ENCODE measurements at regions not wholly inside any gene's neighbourhood (a gene's known extent, or its start where the extent isn't known, plus 50 kb on each side); places are given as distances from the start of the nearest gene placed in this dataset.
"Not testable (repeated sequence)": the region's sequence is repeated elsewhere in the genome, so short reads cannot be mapped to it uniquely, and the experiment has no call there.

DNA sequence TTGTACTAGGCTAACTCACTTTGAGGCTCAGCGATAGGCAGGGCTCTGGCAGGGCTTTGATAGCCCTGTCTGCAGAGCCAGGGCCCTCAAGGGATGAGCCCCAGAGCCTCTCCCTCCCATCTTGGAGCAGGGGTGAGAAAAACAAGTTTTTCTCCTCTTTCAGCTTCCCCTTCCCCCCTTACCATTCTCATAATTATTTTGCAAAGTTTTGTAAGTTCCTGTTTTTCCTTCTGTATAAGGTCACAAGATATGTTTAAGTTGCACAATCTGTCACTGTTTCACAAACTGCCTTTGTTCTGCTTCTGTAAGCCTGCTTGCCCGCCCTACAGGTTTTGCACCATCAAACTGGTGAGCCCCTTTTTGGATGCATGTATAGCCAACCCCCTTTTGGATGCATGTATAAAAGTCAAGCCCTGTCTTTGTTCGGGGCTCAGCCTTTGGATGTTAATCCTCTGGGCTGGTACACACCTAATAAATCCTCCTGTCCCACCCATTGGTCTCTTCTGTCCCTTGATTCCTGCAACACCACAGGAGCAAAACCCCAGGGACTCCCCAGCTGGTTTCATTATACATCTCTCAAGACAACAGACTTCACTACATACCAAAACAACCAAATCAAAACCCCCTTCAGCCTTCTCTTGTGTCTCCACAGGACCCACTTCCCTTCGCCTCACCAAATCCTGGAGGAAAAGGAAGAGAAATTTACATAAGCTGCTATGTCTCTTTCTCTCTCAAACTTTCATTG lies 52.5 kb upstream of the RESF1 start:
- Histone ChIP-seq H3K4me3 (ENCODE audit: control insufficient read depth in 1 of 7, extremely low read depth in 1 of 7, insufficient read depth in 4 of 7, low read depth in 2 of 7, low read length in 6 of 7) (no peak overlapping the region), H3K27me3 (replicated peaks in 2 of 5; ENCODE audit: control insufficient read depth in 4 of 5, insufficient read depth in 5 of 5, low read length in 4 of 5) (no peaks in the 10 kb centered on the region), H3K4me1 (ENCODE audit: control extremely low read depth in 1 of 4, control insufficient read depth in 4 of 4, insufficient read depth in 4 of 4, low read length in 3 of 4) (peaks cover 0 to 14% (median 0%) of the 10 kb centered on the region in 4 experiments), H3K36me3 (ENCODE audit: control insufficient read depth in 4 of 4, insufficient read depth in 4 of 4, low read length in 3 of 4) (no peaks in the 10 kb centered on the region), H3K9me3 (ENCODE audit: control extremely low read depth in 1 of 5, control insufficient read depth in 4 of 5, insufficient read depth in 2 of 5, low read depth in 1 of 5, low read length in 4 of 5) (peaks cover 8 to 46% (median 15%) of the 10 kb centered on the region in 5 experiments), H3K27ac (ENCODE audit: insufficient read depth in 1 of 2, low read depth in 1 of 2, low read length in 2 of 2, poor library complexity in 1 of 2, severe bottlenecking in 2 of 2) (no peak overlapping the region)
- 85% methylated on average over 4 of the region's 4 CpGs for WGBS (ENCODE audit: insufficient coverage)
- CTCF ChIA-PET: no interaction called here
- peak in 2 of 3 donors; percentile 57 to 72 for DNase-seq
- POLR2A ChIA-PET: no interaction called here

DNA sequence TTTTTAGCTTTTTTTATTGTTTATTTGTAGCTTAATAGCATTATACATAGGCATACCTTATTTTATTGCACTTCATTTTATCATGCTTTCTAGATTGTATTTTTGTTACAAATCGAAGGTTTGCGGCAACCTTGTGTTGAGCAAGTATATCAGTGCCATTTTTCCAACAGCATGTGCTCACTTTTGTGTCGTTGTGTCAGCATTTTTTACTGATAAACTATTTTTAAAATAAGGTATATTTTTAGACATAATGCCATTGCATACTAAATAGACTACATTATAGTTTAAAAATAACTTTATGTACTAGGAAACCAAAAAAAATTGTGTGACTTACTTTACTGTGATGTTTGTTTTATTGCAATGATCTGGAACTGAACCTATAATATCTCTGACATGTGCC lies 56.2 kb upstream of the RESF1 start:
- peaks cover 5 to 50% (median 9%) of the 10 kb centered on the region in 5 experiments for H3K9me3 ChIP-seq (ENCODE audit: control extremely low read depth in 1 of 5, control insufficient read depth in 4 of 5, insufficient read depth in 2 of 5, low read depth in 1 of 5, low read length in 4 of 5)
- H3K36me3 ChIP-seq (ENCODE audit: control insufficient read depth in 4 of 4, insufficient read depth in 4 of 4, low read length in 3 of 4): no peaks in the 10 kb centered on the region
- peaks cover 0 to 21% (median 0%) of the 10 kb centered on the region in 4 experiments for H3K4me1 ChIP-seq (ENCODE audit: control extremely low read depth in 1 of 4, control insufficient read depth in 4 of 4, insufficient read depth in 4 of 4, low read length in 3 of 4)
- no peak overlapping the region for H3K4me3 ChIP-seq (ENCODE audit: control insufficient read depth in 1 of 7, extremely low read depth in 1 of 7, insufficient read depth in 4 of 7, low read depth in 2 of 7, low read length in 6 of 7)
- CTCF ChIA-PET: interaction anchor here (0.6 kb wide), 1 partner anchor 500 kb away, joined by 4 read pairs; no protein-coding TSS in a partner anchor
- H3K27ac ChIP-seq (ENCODE audit: insufficient read depth in 1 of 2, low read depth in 1 of 2, low read length in 2 of 2, poor library complexity in 1 of 2, severe bottlenecking in 2 of 2): no peak overlapping the region
- POLR2A ChIA-PET: no interaction called here
- DNase-seq: no peak
- no peaks in the 10 kb centered on the region for H3K27me3 ChIP-seq (replicated peaks in 2 of 5; ENCODE audit: control insufficient read depth in 4 of 5, insufficient read depth in 5 of 5, low read length in 4 of 5)
- WGBS (ENCODE audit: insufficient coverage): 90% methylated on average over 2 of the region's 3 CpGs

DNA sequence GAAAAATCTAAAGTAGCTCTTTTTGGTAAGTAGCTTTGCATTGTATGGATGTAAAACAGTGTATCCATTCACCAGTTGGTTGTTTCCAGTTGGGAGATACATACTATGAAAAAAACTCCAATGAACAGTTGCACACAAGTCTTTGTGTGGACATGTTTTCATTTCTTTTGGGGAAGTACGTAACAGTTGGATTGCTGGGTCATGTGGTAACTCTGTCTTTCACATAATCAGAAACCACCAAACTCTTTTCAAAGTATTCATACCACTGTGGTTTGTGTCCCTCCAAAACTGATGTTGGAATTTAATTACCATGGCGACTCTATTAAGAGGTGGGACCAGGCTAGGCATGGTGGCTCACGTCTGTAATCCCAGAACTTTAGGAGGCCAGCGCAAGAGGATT lies 58.9 kb upstream of the RESF1 start:
- Histone ChIP-seq H3K9me3 (ENCODE audit: control extremely low read depth in 1 of 5, control insufficient read depth in 4 of 5, insufficient read depth in 2 of 5, low read depth in 1 of 5, low read length in 4 of 5) (peaks cover 2 to 46% (median 10%) of the 10 kb centered on the region in 5 experiments), H3K27me3 (replicated peaks in 2 of 5; ENCODE audit: control insufficient read depth in 4 of 5, insufficient read depth in 5 of 5, low read length in 4 of 5) (no peaks in the 10 kb centered on the region), H3K27ac (ENCODE audit: insufficient read depth in 1 of 2, low read depth in 1 of 2, low read length in 2 of 2, poor library complexity in 1 of 2, severe bottlenecking in 2 of 2) (no peak overlapping the region), H3K36me3 (ENCODE audit: control insufficient read depth in 4 of 4, insufficient read depth in 4 of 4, low read length in 3 of 4) (no peaks in the 10 kb centered on the region), H3K4me3 (ENCODE audit: control insufficient read depth in 1 of 7, extremely low read depth in 1 of 7, insufficient read depth in 4 of 7, low read depth in 2 of 7, low read length in 6 of 7) (peak overlapping the region in 1 of 7 experiments; percentile 39), H3K4me1 (ENCODE audit: control extremely low read depth in 1 of 4, control insufficient read depth in 4 of 4, insufficient read depth in 4 of 4, low read length in 3 of 4) (peaks cover 0 to 29% (median 10%) of the 10 kb centered on the region in 4 experiments)
- ChIA-PET POLR2A (no interaction called here), CTCF (no interaction called here)
- 94% methylated on average over 2 of the region's 4 CpGs for WGBS (ENCODE audit: insufficient coverage)
- no peak for DNase-seq

DNA sequence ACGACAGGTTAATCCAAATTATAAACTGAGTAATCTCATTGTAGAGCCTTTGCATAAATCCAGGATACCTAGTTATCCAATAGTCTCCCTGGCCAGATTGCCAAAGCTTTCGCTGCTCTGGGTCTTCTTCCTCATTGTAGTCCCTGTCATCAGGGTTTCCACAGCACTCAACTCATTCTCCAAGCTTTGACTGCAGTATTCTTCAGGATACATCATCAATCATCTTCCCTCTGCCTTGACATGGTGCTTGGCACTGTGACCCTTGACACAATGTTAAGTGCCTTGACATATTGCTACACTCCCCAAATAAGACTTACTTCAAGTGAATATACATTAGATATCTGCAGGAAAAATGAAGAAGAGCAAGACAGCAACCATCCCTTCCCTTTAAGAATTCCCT lies 60.1 kb upstream of the RESF1 start:
- CTCF ChIA-PET: no interaction called here
- Histone ChIP-seq H3K36me3 (ENCODE audit: control insufficient read depth in 4 of 4, insufficient read depth in 4 of 4, low read length in 3 of 4) (no peaks in the 10 kb centered on the region), H3K4me1 (ENCODE audit: control extremely low read depth in 1 of 4, control insufficient read depth in 4 of 4, insufficient read depth in 4 of 4, low read length in 3 of 4) (peaks cover 0 to 32% (median 11%) of the 10 kb centered on the region in 4 experiments), H3K9me3 (ENCODE audit: control extremely low read depth in 1 of 5, control insufficient read depth in 4 of 5, insufficient read depth in 2 of 5, low read depth in 1 of 5, low read length in 4 of 5) (peaks cover 2 to 54% (median 12%) of the 10 kb centered on the region in 5 experiments), H3K4me3 (ENCODE audit: control insufficient read depth in 1 of 7, extremely low read depth in 1 of 7, insufficient read depth in 4 of 7, low read depth in 2 of 7, low read length in 6 of 7) (no peak overlapping the region), H3K27ac (ENCODE audit: insufficient read depth in 1 of 2, low read depth in 1 of 2, low read length in 2 of 2, poor library complexity in 1 of 2, severe bottlenecking in 2 of 2) (no peak overlapping the region), H3K27me3 (replicated peaks in 2 of 5; ENCODE audit: control insufficient read depth in 4 of 5, insufficient read depth in 5 of 5, low read length in 4 of 5) (no peaks in the 10 kb centered on the region)
- WGBS (ENCODE audit: insufficient coverage): 94% methylated on average over 2 of the region's 2 CpGs
- POLR2A ChIA-PET: no interaction called here
- no peak for DNase-seq

DNA sequence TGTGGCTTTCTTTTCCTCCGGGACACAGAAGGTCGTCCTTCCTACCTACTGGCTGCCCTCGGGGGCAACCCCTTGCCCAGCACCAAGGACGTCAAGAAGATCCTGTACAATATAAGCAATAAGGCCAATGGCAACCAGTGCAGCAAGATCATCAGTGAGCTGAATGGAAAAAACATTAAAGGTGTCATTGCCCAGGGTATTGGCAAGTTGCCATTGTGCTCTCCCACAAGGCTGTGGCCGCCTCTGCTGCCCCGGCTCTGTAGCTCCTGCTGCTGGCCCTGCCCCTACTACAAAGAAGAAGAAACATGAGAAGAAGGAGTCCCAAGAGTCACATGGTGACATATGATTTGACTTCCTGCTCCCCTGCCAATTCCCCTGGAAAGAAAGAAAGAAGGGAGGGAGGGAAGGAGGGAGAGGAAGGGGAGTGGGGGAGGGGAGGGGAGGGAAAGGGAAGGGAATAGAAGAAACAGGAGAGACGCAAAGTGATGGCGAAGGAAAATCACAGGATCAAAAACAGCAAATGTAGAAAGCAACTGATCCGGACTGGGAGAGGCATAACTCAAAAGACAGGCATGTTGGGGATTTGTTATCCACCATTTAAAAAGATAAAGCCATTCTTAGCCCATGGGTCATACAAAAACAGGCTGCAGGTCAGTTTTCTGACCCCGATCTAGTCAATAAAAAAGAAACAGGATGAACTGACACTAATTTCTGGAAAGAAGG lies 61.3 kb upstream of the RESF1 start:
- H3K36me3 ChIP-seq (ENCODE audit: control insufficient read depth in 4 of 4, insufficient read depth in 4 of 4, low read length in 3 of 4): no peaks in the 10 kb centered on the region
- no peaks in the 10 kb centered on the region for H3K27me3 ChIP-seq (replicated peaks in 2 of 5; ENCODE audit: control insufficient read depth in 4 of 5, insufficient read depth in 5 of 5, low read length in 4 of 5)
- H3K27ac ChIP-seq (ENCODE audit: insufficient read depth in 1 of 2, low read depth in 1 of 2, low read length in 2 of 2, poor library complexity in 1 of 2, severe bottlenecking in 2 of 2): peak overlapping the region in 1 of 2 experiments; percentile 54
- H3K4me1 ChIP-seq (ENCODE audit: control extremely low read depth in 1 of 4, control insufficient read depth in 4 of 4, insufficient read depth in 4 of 4, low read length in 3 of 4): peaks cover 0 to 32% (median 11%) of the 10 kb centered on the region in 4 experiments
- H3K4me3 ChIP-seq (ENCODE audit: control insufficient read depth in 1 of 7, extremely low read depth in 1 of 7, insufficient read depth in 4 of 7, low read depth in 2 of 7, low read length in 6 of 7): peak overlapping the region in 2 of 7 experiments; percentile 11 to 50
- ChIA-PET CTCF (interaction anchor here (0.5 kb wide), 1 partner anchor 492 kb away, joined by 3 read pairs; no protein-coding TSS in a partner anchor), POLR2A (interaction anchor here (0.5 kb wide), 1 partner anchor 824 kb away, joined by 3 read pairs; no protein-coding TSS in a partner anchor)
- 67% methylated on average over 1 of the region's 10 CpGs for WGBS (ENCODE audit: insufficient coverage)
- H3K9me3 ChIP-seq (ENCODE audit: control extremely low read depth in 1 of 5, control insufficient read depth in 4 of 5, insufficient read depth in 2 of 5, low read depth in 1 of 5, low read length in 4 of 5): peaks cover 2 to 56% (median 15%) of the 10 kb centered on the region in 5 experiments
- DNase-seq: no peak

DNA sequence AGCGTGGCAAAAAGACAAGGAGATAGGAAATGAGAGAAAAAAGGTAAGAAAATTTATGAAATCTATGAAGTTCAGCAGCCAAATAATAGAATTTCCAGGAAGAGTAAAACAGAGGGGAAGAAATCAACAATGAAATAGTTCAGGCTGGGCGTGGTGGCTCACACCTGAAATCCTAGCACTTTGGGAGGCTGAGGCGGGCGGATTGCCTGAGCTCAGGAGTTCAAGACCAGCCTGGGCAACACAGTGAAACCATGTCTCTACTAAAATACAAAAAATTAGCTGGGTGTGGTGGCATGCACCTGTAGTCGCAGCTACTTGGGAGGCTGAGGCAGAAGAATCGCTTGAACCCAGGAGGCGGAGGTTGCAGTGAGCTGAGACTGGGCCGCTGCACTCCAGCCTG lies 62.1 kb upstream of the RESF1 start:
- CTCF ChIA-PET; H3K36me3 ChIP-seq (ENCODE audit: control insufficient read depth in 4 of 4, insufficient read depth in 4 of 4, low read length in 3 of 4); H3K27me3 ChIP-seq (replicated peaks in 2 of 5; ENCODE audit: control insufficient read depth in 4 of 5, insufficient read depth in 5 of 5, low read length in 4 of 5); H3K4me3 ChIP-seq (ENCODE audit: control insufficient read depth in 1 of 7, extremely low read depth in 1 of 7, insufficient read depth in 4 of 7, low read depth in 2 of 7, low read length in 6 of 7); POLR2A ChIA-PET; DNase-seq: not testable (repeated sequence)
- Histone ChIP-seq H3K27ac (ENCODE audit: insufficient read depth in 1 of 2, low read depth in 1 of 2, low read length in 2 of 2, poor library complexity in 1 of 2, severe bottlenecking in 2 of 2) (peak overlapping the region; percentile 36 to 65), H3K4me1 (ENCODE audit: control extremely low read depth in 1 of 4, control insufficient read depth in 4 of 4, insufficient read depth in 4 of 4, low read length in 3 of 4) (peaks cover 0 to 32% (median 11%) of the 10 kb centered on the region in 4 experiments), H3K9me3 (ENCODE audit: control extremely low read depth in 1 of 5, control insufficient read depth in 4 of 5, insufficient read depth in 2 of 5, low read depth in 1 of 5, low read length in 4 of 5) (peaks cover 2 to 56% (median 15%) of the 10 kb centered on the region in 5 experiments)
- 73% methylated on average over 5 of the region's 8 CpGs for WGBS (ENCODE audit: insufficient coverage)

Data from common myeloid progenitor, CD34-positive (primary cell).